GM23338 (cell line): ENCODE measurements at regions not wholly inside any gene's neighbourhood (a gene's known extent, or its start where the extent isn't known, plus 50 kb on each side); places are given as distances from the start of the nearest gene placed in this dataset.

Experiments
- ATAC-seq: fragments of 200-7000 bp; cut with Tn5 transposase; 3 replicates; pipeline ENCODE4 v1.9.1; 2020
- DNase-seq: peaks from one replicate; pipeline ENCODE4 v3.0.0-alpha.2; 2015; ENCODE audit warnings: low spot score
- H2AFZ ChIP-seq: fragments of 200-600 bp; sonication (generic); 2 replicates; pipeline ENCODE4 v1.8.0; 2016; ENCODE audit warnings: antibody characterized with exemption, mild to moderate bottlenecking, moderate library complexity
- H3F3A ChIP-seq: fragments of 200-600 bp; sonication (generic); replicated peaks from 2 replicates; pipeline ENCODE4 v1.8.0; 2017; ENCODE audit warnings: antibody characterized with exemption, mixed run types, low read depth
- H3K27ac ChIP-seq: fragments of 200-600 bp; sonication (generic); 2 replicates; pipeline ENCODE4 v1.6.1; 2016; ENCODE audit warnings: low read depth
- H3K27me3 ChIP-seq: fragments of 200-600 bp; sonication (generic); 2 replicates; pipeline ENCODE4 v1.8.0; 2016; ENCODE audit warnings: mild to moderate bottlenecking, mixed run types, moderate library complexity; ENCODE audit not compliant: insufficient read depth
- H3K36me3 ChIP-seq: fragments of 200-600 bp; sonication (generic); 2 replicates; pipeline ENCODE4 v1.8.0; 2016; ENCODE audit warnings: mild to moderate bottlenecking; ENCODE audit not compliant: insufficient read depth
- H3K4me1 ChIP-seq: fragments of 200-600 bp; sonication (generic); 2 replicates; pipeline ENCODE4 v1.8.0; 2016; ENCODE audit warnings: mild to moderate bottlenecking, moderate library complexity; ENCODE audit not compliant: insufficient read depth
- H3K4me2 ChIP-seq: fragments of 200-600 bp; sonication (generic); 2 replicates; pipeline ENCODE4 v1.7.1; 2017; ENCODE audit warnings: mixed run types
- H3K4me3 ChIP-seq: fragments of 200-600 bp; sonication (generic); 2 replicates; pipeline ENCODE4 v1.6.1; 2016; ENCODE audit warnings: mixed run types
- H3K79me2 ChIP-seq: fragments of 200-600 bp; sonication (generic); replicated peaks from 2 replicates; pipeline ENCODE4 v1.8.0; 2017; ENCODE audit warnings: mild to moderate bottlenecking; ENCODE audit not compliant: insufficient read depth
- H3K9me2 ChIP-seq: fragments of 200-600 bp; sonication (generic); 2 replicates; pipeline ENCODE4 v1.8.0; 2017; ENCODE audit not compliant: insufficient read depth
- H4K20me1 ChIP-seq: fragments of 200-600 bp; sonication (generic); replicated peaks from 2 replicates; pipeline ENCODE4 v1.8.0; 2017; ENCODE audit warnings: mild to moderate bottlenecking; ENCODE audit not compliant: insufficient read depth
- H3K27ac Mint-ChIP-seq: 2 replicates; pipeline ENCODE4 v1.8.0; 2020; ENCODE audit warnings: inconsistent platforms, mild to moderate bottlenecking, moderate library complexity, mixed read lengths
- H3K27me3 Mint-ChIP-seq: 3 replicates; pipeline ENCODE4 v1.8.0; 2022; ENCODE audit warnings: low read depth, mild to moderate bottlenecking, moderate library complexity, mixed read lengths, inconsistent platforms; ENCODE audit not compliant: insufficient read depth, poor library complexity
- H3K36me3 Mint-ChIP-seq: 3 replicates; pipeline ENCODE4 v1.8.0; 2021; ENCODE audit warnings: low read depth, mild to moderate bottlenecking, inconsistent platforms, moderate library complexity, mixed read lengths
- H3K4me1 Mint-ChIP-seq: 3 replicates; pipeline ENCODE4 v1.8.0; 2020; ENCODE audit warnings: mild to moderate bottlenecking, inconsistent platforms, mixed read lengths
- H3K4me3 Mint-ChIP-seq: 3 replicates; pipeline ENCODE4 v1.8.0; 2021; ENCODE audit warnings: moderate library complexity, mild to moderate bottlenecking, inconsistent platforms, mixed read lengths
- H3K9me3 Mint-ChIP-seq: 3 replicates; pipeline ENCODE4 v1.8.0; 2020; ENCODE audit warnings: moderate library complexity, mild to moderate bottlenecking, inconsistent platforms, mixed read lengths
- CREB1 ChIP-seq: fragments of 250-450 bp; sonication (Bioruptor Pico); IDR thresholded peaks from 2 replicates; pipeline ENCODE4 v1.5.0; 2020; ENCODE audit warnings: low read depth, mild to moderate bottlenecking, moderate library complexity
- EZH2 ChIP-seq: fragments of 200-600 bp; sonication (generic); IDR thresholded peaks from one replicate; pipeline ENCODE4 v1.8.0; 2017; ENCODE audit warnings: antibody characterized with exemption, mild to moderate bottlenecking, low read depth; ENCODE audit not compliant: unreplicated experiment
- EZH2phosphoT487 ChIP-seq: fragments of 200-600 bp; sonication (generic); IDR thresholded peaks from one replicate; pipeline ENCODE4 v1.8.1; 2018; ENCODE audit warnings: antibody characterized with exemption; ENCODE audit not compliant: unreplicated experiment
- JUNB ChIP-seq: IDR thresholded peaks from one replicate; pipeline ENCODE4 v1.6.1; 2016; ENCODE audit warnings: antibody characterized with exemption; ENCODE audit not compliant: unreplicated experiment
- POLR2AphosphoS5 ChIP-seq: IDR thresholded peaks from 2 replicates; pipeline ENCODE4 v1.6.1; 2016; ENCODE audit warnings: antibody characterized with exemption, low read depth
- REST ChIP-seq: IDR thresholded peaks from one replicate; pipeline ENCODE4 v1.6.1; 2018; ENCODE audit warnings: antibody characterized with exemption; ENCODE audit not compliant: unreplicated experiment
- STAT1 ChIP-seq: IDR thresholded peaks from one replicate; pipeline ENCODE4 v1.6.1; 2016; ENCODE audit warnings: antibody characterized with exemption; ENCODE audit not compliant: unreplicated experiment
- ZNF114 ChIP-seq: fragments of 250-450 bp; sonication (Bioruptor Pico); IDR thresholded peaks from 2 replicates; pipeline ENCODE4 v1.5.0; 2020; ENCODE audit warnings: mild to moderate bottlenecking, moderate library complexity
- ZNF331 ChIP-seq: fragments of 250-450 bp; sonication (Bioruptor Pico); IDR thresholded peaks from 2 replicates; pipeline ENCODE4 v1.5.0; 2020; ENCODE audit warnings: low read depth, mild to moderate bottlenecking, moderate library complexity
- ZNF462 ChIP-seq: fragments of 250-450 bp; sonication (Bioruptor Pico); IDR thresholded peaks from 2 replicates; pipeline ENCODE4 v1.5.0; 2020; ENCODE audit warnings: mild to moderate bottlenecking, moderate library complexity

GRCh38 chr2:3079959-3080948, 297.4 kb downstream of the EIPR1 start (continued):
- no peak for TF ChIP-seq REST
- no peak for TF ChIP-seq JUNB
- TF ChIP-seq ZNF331 (CRISPR knock-in tag) = no peak
- TF ChIP-seq ZNF114 = no peak
- TF ChIP-seq STAT1 = no peak
- TF ChIP-seq EZH2 = no peak

GRCh38 chr2:3079466-3079865, 298.2 kb downstream of the EIPR1 start:
- no peak for ATAC-seq
- no peaks in the 10 kb centered on the region; the same call in 2 of the 3 replicates for H3K4me1 Mint-ChIP-seq
- no peak overlapping the region for H2AFZ ChIP-seq
- H3K4me1 ChIP-seq = no peaks in the 10 kb centered on the region
- no peak overlapping the region for H3K27ac ChIP-seq
- no peaks in the 10 kb centered on the region for H3K36me3 ChIP-seq
- no peaks in the 10 kb centered on the region for H3K27me3 Mint-ChIP-seq
- no peak overlapping the region for H3K4me2 ChIP-seq
- no peaks in the 10 kb centered on the region for H3K27me3 ChIP-seq
- H3K9me3 Mint-ChIP-seq = peaks cover 5% of the 10 kb centered on the region; the same call in 1 of the 3 replicates
- no peaks in the 10 kb centered on the region for H3K79me2 ChIP-seq
- DNase-seq = no peak
- no peaks in the 10 kb centered on the region for H4K20me1 ChIP-seq
- no peak overlapping the region for H3K4me3 Mint-ChIP-seq
- no peaks in the 10 kb centered on the region for H3K9me2 ChIP-seq
- H3K36me3 Mint-ChIP-seq = no peaks in the 10 kb centered on the region
- no peak overlapping the region for H3K27ac Mint-ChIP-seq
- no peak overlapping the region for H3K4me3 ChIP-seq
- no peaks in the 10 kb centered on the region for H3F3A ChIP-seq
- TF ChIP-seq ZNF331 (CRISPR knock-in tag) = no peak
- no peak for TF ChIP-seq STAT1
- TF ChIP-seq POLR2AphosphoS5 = no peak
- TF ChIP-seq ZNF462 (CRISPR knock-in tag) = no peak
- TF ChIP-seq REST = no peak
- TF ChIP-seq EZH2phosphoT487 = no peak
- TF ChIP-seq EZH2 = no peak
- no peak for TF ChIP-seq ZNF114
- TF ChIP-seq CREB1 (CRISPR knock-in tag) = no peak
- TF ChIP-seq JUNB = no peak
